LNCaP clone FGC (cell line): ENCODE measurements at regions not wholly inside any gene's neighbourhood (a gene's known extent, or its start where the extent isn't known, plus 50 kb on each side); places are given as distances from the start of the nearest gene placed in this dataset.

Experiments
- DNase-seq: peaks from one replicate; pipeline ENCODE4 v3.0.0-alpha.2; 2011; ENCODE audit warnings: low read depth
- H3K4me3 ChIP-seq: 2 replicates; pipeline ENCODE4 v1.5.1; 2011; ENCODE audit warnings: mild to moderate bottlenecking, low read depth, low read length, control low read depth
- CTCF ChIP-seq: IDR thresholded peaks from 2 replicates; pipeline ENCODE4 v1.5.1; 2012; ENCODE audit warnings: mild to moderate bottlenecking; ENCODE audit not compliant: control insufficient read depth, insufficient read depth; ENCODE audit errors: extremely low read depth

DNA sequence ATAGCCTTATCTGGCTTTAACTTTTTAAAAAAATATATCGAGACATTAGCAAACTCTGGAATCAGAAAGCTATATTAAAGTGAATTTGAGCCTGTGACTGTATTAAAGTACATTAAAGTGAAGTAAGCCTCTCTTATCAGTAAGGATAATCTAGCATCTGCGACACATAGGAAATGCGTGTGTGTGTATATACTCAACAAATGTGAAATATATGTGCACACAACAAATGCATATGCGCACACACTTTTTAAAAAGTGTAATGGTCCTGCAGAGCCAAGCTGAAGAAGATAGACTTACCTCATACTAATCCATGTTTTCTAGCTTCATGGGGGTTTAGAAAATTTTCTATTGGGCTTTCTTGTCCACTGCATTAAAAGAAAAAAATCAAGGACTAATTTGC lies 437.1 kb downstream of the ZIC1 start:
- H3K4me3 ChIP-seq: no peak overlapping the region
- no peak for TF ChIP-seq CTCF
- DNase-seq: no peak

- no peak for TF ChIP-seq CTCF
- no peak overlapping the region for H3K4me3 ChIP-seq
- no peak for DNase-seq
Observed at GRCh38 chr3:147846854-147847478, 437.8 kb downstream of the ZIC1 start.

DNA sequence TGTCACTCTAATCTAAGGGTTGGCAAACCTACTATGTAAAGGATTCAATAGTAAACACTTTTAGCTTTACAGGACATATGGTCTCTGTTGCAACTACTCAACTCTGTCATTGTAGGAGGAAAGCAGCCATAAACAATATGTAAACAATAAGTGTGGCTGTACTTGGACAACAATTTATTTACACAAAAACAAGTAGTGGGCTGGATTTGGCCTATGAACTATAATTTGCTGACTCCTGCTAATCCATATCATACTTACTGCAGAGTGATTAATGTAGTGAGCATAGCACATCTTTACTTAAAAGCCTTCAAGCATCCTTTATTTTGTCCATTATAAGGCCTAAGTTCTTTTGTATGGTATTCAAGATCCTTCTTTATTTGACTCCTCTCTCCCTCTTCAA lies 441.9 kb downstream of the ZIC1 start:
- DNase-seq: no peak
- H3K4me3 ChIP-seq: no peak overlapping the region
- no peak for TF ChIP-seq CTCF

- H3K4me3 ChIP-seq: no peak overlapping the region
- no peak for TF ChIP-seq CTCF
- no peak for DNase-seq
Observed at GRCh38 chr3:147854542-147854941, 445.4 kb downstream of the ZIC1 start.

DNA sequence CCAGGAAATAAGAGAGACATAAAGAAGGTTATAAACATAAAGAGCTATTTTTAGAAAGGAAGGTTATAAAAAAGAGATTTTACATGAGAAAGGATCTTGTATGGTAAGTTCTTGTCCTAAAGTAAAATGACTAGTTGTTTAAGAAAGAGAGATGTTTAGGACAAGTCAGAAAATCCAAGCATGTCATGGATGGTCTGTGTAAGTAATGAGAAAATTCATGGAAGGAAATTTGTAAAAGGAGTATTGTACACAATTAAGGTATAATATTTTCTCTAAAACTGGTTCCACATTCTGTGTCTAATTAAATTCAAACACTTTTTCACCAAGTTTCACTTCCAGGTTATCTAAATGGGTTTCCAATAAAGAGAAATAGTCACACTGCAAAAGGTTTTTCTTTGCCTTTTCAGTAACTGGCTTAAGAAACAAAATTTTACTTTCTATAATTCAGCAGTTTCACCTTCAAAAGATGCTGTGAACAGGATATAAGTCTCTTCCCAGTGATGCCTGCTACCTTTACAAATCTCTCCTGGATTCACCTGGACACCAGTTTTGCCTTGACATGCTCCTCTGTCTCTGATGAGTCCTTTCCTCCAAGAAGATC lies 455.7 kb downstream of the ZIC1 start:
- H3K4me3 ChIP-seq: no peak overlapping the region
- DNase-seq: no peak
- no peak for TF ChIP-seq CTCF

GRCh38 chr3:147866561-147866960 lies 457.4 kb downstream of the ZIC1 start:
- no peak overlapping the region for H3K4me3 ChIP-seq
- DNase-seq: no peak
- no peak for TF ChIP-seq CTCF

GRCh38 chr3:147872568-147872967 lies 463.4 kb downstream of the ZIC1 start:
- no peak overlapping the region for H3K4me3 ChIP-seq
- no peak for DNase-seq
- no peak for TF ChIP-seq CTCF
